ENCODE measurements at regions not wholly inside any gene's neighbourhood (a gene's known extent, or its start where the extent isn't known, plus 50 kb on each side); places are given as distances from the start of the nearest gene placed in this dataset.
A peak's percentile ranks its signal among the peaks of the same experiment; 100 is the strongest.

GRCh38 chr2:123077101-123077500 is 948.0 kb upstream of the CNTNAP5 start:
- no peak overlapping the region for H3K4me3 ChIP-seq (ENCODE audit: low read depth, low read length)
- no peaks in the 10 kb centered on the region for H3K27me3 ChIP-seq (ENCODE audit: control insufficient read depth, insufficient read depth, low read length)
- no peaks in the 10 kb centered on the region for H3K36me3 ChIP-seq (ENCODE audit: control insufficient read depth, insufficient read depth, low read length)
- FAIRE-seq (no peak), DNase-seq (ENCODE audit: low read depth) (no peak)
- no peak for TF ChIP-seq CTCF (IDR thresholded peaks at IDR 0.05; ENCODE audit: insufficient read depth, low read length, severe bottlenecking)

GRCh38 chr2:123080331-123080730 is 944.8 kb upstream of the CNTNAP5 start:
- Histone ChIP-seq H3K4me3 (ENCODE audit: low read depth, low read length) (no peak overlapping the region), H3K36me3 (ENCODE audit: control insufficient read depth, insufficient read depth, low read length) (no peaks in the 10 kb centered on the region), H3K27me3 (ENCODE audit: control insufficient read depth, insufficient read depth, low read length) (no peaks in the 10 kb centered on the region)
- FAIRE-seq (no peak), DNase-seq (ENCODE audit: low read depth) (peak; percentile 56)
- TF ChIP-seq CTCF (IDR thresholded peaks at IDR 0.05; ENCODE audit: insufficient read depth, low read length, severe bottlenecking): no peak

GRCh38 chr2:123085484-123085883 is 939.6 kb upstream of the CNTNAP5 start:
- DNase-seq (ENCODE audit: low read depth): no peak
- no peak for TF ChIP-seq CTCF (IDR thresholded peaks at IDR 0.05; ENCODE audit: insufficient read depth, low read length, severe bottlenecking)
- H3K4me3 ChIP-seq (ENCODE audit: low read depth, low read length): no peak overlapping the region
- no peaks in the 10 kb centered on the region for H3K27me3 ChIP-seq (ENCODE audit: control insufficient read depth, insufficient read depth, low read length)
- FAIRE-seq: no peak
- no peaks in the 10 kb centered on the region for H3K36me3 ChIP-seq (ENCODE audit: control insufficient read depth, insufficient read depth, low read length)

- no peaks in the 10 kb centered on the region for H3K36me3 ChIP-seq (ENCODE audit: control insufficient read depth, insufficient read depth, low read length)
- DNase-seq (ENCODE audit: low read depth): no peak
- no peaks in the 10 kb centered on the region for H3K27me3 ChIP-seq (ENCODE audit: control insufficient read depth, insufficient read depth, low read length)
- no peak overlapping the region for H3K4me3 ChIP-seq (ENCODE audit: low read depth, low read length)
- TF ChIP-seq CTCF (IDR thresholded peaks at IDR 0.05; ENCODE audit: insufficient read depth, low read length, severe bottlenecking): no peak
- no peak for FAIRE-seq
Observed at GRCh38 chr2:123086613-123087385, 938.3 kb upstream of the CNTNAP5 start.

GRCh38 chr2:123091471-123091870 is 933.6 kb upstream of the CNTNAP5 start:
- TF ChIP-seq CTCF (IDR thresholded peaks at IDR 0.05; ENCODE audit: insufficient read depth, low read length, severe bottlenecking): no peak
- Histone ChIP-seq H3K27me3 (ENCODE audit: control insufficient read depth, insufficient read depth, low read length) (no peaks in the 10 kb centered on the region), H3K36me3 (ENCODE audit: control insufficient read depth, insufficient read depth, low read length) (no peaks in the 10 kb centered on the region), H3K4me3 (ENCODE audit: low read depth, low read length) (no peak overlapping the region)
- FAIRE-seq: no peak
- no peak for DNase-seq (ENCODE audit: low read depth)

- no peaks in the 10 kb centered on the region for H3K36me3 ChIP-seq (ENCODE audit: control insufficient read depth, insufficient read depth, low read length)
- H3K27me3 ChIP-seq (ENCODE audit: control insufficient read depth, insufficient read depth, low read length): no peaks in the 10 kb centered on the region
- FAIRE-seq (no peak), DNase-seq (ENCODE audit: low read depth) (no peak)
- no peak overlapping the region for H3K4me3 ChIP-seq (ENCODE audit: low read depth, low read length)
- no peak for TF ChIP-seq CTCF (IDR thresholded peaks at IDR 0.05; ENCODE audit: insufficient read depth, low read length, severe bottlenecking)
Observed at GRCh38 chr2:123093199-123093598, 931.9 kb upstream of the CNTNAP5 start.

Data from bronchial epithelial cell (primary cell).